ENCODE measurements at regions not wholly inside any gene's neighbourhood (a gene's known extent, or its start where the extent isn't known, plus 50 kb on each side); places are given as distances from the start of the nearest gene placed in this dataset.

GRCh38 chr4:119788349-119789266, 160.0 kb upstream of the PDE5A start:
- TF ChIP-seq, protein P1, sequence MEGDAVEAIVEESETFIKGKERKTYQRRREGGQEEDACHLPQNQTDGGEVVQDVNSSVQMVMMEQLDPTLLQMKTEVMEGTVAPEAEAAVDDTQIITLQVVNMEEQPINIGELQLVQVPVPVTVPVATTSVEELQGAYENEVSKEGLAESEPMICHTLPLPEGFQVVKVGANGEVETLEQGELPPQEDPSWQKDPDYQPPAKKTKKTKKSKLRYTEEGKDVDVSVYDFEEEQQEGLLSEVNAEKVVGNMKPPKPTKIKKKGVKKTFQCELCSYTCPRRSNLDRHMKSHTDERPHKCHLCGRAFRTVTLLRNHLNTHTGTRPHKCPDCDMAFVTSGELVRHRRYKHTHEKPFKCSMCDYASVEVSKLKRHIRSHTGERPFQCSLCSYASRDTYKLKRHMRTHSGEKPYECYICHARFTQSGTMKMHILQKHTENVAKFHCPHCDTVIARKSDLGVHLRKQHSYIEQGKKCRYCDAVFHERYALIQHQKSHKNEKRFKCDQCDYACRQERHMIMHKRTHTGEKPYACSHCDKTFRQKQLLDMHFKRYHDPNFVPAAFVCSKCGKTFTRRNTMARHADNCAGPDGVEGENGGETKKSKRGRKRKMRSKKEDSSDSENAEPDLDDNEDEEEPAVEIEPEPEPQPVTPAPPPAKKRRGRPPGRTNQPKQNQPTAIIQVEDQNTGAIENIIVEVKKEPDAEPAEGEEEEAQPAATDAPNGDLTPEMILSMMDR (IDR thresholded peaks at IDR 0.05): no peak
- no peak for TF ChIP-seq POLR2A (IDR thresholded peaks at IDR 0.05)
